BE2C (cell line): ENCODE measurements at regions not wholly inside any gene's neighbourhood (a gene's known extent, or its start where the extent isn't known, plus 50 kb on each side); places are given as distances from the start of the nearest gene placed in this dataset.

ENCODE experiments used
- DNase-seq: peaks from one replicate; pipeline ENCODE4 v3.0.0-alpha.2; 2020
- H3K27me3 ChIP-seq: fragments of 250-450 bp; sonication (Bioruptor Pico); 2 replicates; pipeline ENCODE4 v1.5.1; 2020; ENCODE audit warnings: mild to moderate bottlenecking
- H3K36me3 ChIP-seq: fragments of 250-450 bp; sonication (Bioruptor Pico); 2 replicates; pipeline ENCODE4 v1.5.1; 2020; ENCODE audit warnings: mild to moderate bottlenecking
- H3K4me1 ChIP-seq: fragments of 250-450 bp; sonication (Bioruptor Pico); 2 replicates; pipeline ENCODE4 v1.5.1; 2020
- H3K4me3 ChIP-seq: 2 replicates; pipeline ENCODE4 v1.5.1; 2011; ENCODE audit warnings: low read depth, low read length
- H3K9me3 ChIP-seq: fragments of 250-450 bp; sonication (Bioruptor Pico); 2 replicates; pipeline ENCODE4 v1.5.1; 2020
- CTCF ChIP-seq: IDR thresholded peaks from 2 replicates; pipeline ENCODE4 v1.5.1; 2012; ENCODE audit warnings: mild to moderate bottlenecking, low read depth, low read length

- H3K4me1 ChIP-seq = peaks cover 11% of the 10 kb centered on the region
- H3K36me3 ChIP-seq = no peaks in the 10 kb centered on the region
- H3K9me3 ChIP-seq = no peaks in the 10 kb centered on the region
- no peak for DNase-seq
- TF ChIP-seq CTCF = no peak
- no peak overlapping the region for H3K4me3 ChIP-seq
- H3K27me3 ChIP-seq = no peaks in the 10 kb centered on the region
Measured at GRCh38 chr21:27429710-27430341, 462.9 kb upstream of the ADAMTS5 start.

- no peaks in the 10 kb centered on the region for H3K36me3 ChIP-seq
- H3K4me1 ChIP-seq = peaks cover 22% of the 10 kb centered on the region
- no peaks in the 10 kb centered on the region; the same call in 1 of the 2 replicates for H3K9me3 ChIP-seq
- TF ChIP-seq CTCF = no peak
- H3K27me3 ChIP-seq = no peaks in the 10 kb centered on the region
- no peak for DNase-seq
- H3K4me3 ChIP-seq = no peak overlapping the region
Measured at GRCh38 chr21:27426196-27426595, 459.3 kb upstream of the ADAMTS5 start.

GRCh38 chr21:27425574-27425973 is 458.7 kb upstream of the ADAMTS5 start:
- Histone ChIP-seq H3K36me3 (no peaks in the 10 kb centered on the region), H3K4me1 (peaks cover 22% of the 10 kb centered on the region), H3K27me3 (no peaks in the 10 kb centered on the region), H3K4me3 (peak overlapping the region; percentile 38), H3K9me3 (no peaks in the 10 kb centered on the region; the same call in 1 of the 2 replicates)
- peak; percentile 82 for DNase-seq
- TF ChIP-seq CTCF = no peak

GRCh38 chr21:27425172-27425571 is 458.3 kb upstream of the ADAMTS5 start:
- DNase-seq = peak; percentile 42
- peak; percentile 72 for TF ChIP-seq CTCF
- no peaks in the 10 kb centered on the region; the same call in 1 of the 2 replicates for H3K9me3 ChIP-seq
- no peaks in the 10 kb centered on the region for H3K27me3 ChIP-seq
- no peaks in the 10 kb centered on the region for H3K36me3 ChIP-seq
- H3K4me3 ChIP-seq = peak overlapping the region; percentile 38
- peaks cover 22% of the 10 kb centered on the region for H3K4me1 ChIP-seq

GRCh38 chr21:27424601-27425000 is 457.7 kb upstream of the ADAMTS5 start:
- peaks cover 22% of the 10 kb centered on the region for H3K4me1 ChIP-seq
- TF ChIP-seq CTCF = no peak
- no peaks in the 10 kb centered on the region for H3K27me3 ChIP-seq
- DNase-seq = no peak
- H3K9me3 ChIP-seq = no peaks in the 10 kb centered on the region; the same call in 1 of the 2 replicates
- no peaks in the 10 kb centered on the region for H3K36me3 ChIP-seq
- H3K4me3 ChIP-seq = no peak overlapping the region

GRCh38 chr21:27423906-27424595 is 457.2 kb upstream of the ADAMTS5 start:
- Histone ChIP-seq H3K27me3 (no peaks in the 10 kb centered on the region), H3K36me3 (no peaks in the 10 kb centered on the region), H3K4me1 (peaks cover 22% of the 10 kb centered on the region), H3K4me3 (no peak overlapping the region), H3K9me3 (no peaks in the 10 kb centered on the region; the same call in 1 of the 2 replicates)
- no peak for TF ChIP-seq CTCF
- DNase-seq = no peak
